PFSK-1 (cell line): ENCODE measurements at regions not wholly inside any gene's neighbourhood (a gene's known extent, or its start where the extent isn't known, plus 50 kb on each side); places are given as distances from the start of the nearest gene placed in this dataset.

Experiments used
- FOXP2 ChIP-seq: optimal IDR thresholded peaks from 2 replicates; pipeline ENCODE3; 2011; ENCODE audit warnings: borderline replicate concordance, control low read depth, inconsistent platforms; ENCODE audit not compliant: insufficient read depth; ENCODE audit errors: extremely low read length, extremely low read depth
- POLR2AphosphoS5 ChIP-seq: IDR thresholded peaks from 2 replicates; pipeline ENCODE4 v1.6.1; 2012; ENCODE audit warnings: low read depth, mild to moderate bottlenecking, control low read depth, low read length, moderate library complexity
- SIN3A ChIP-seq: IDR thresholded peaks from 2 replicates; pipeline ENCODE4 v1.6.1; 2012; ENCODE audit warnings: mild to moderate bottlenecking, low read length, moderate library complexity, borderline replicate concordance; ENCODE audit not compliant: insufficient read depth
- TAF1 ChIP-seq: IDR thresholded peaks from 2 replicates; pipeline ENCODE4 v1.6.1; 2012; ENCODE audit warnings: low read length, control low read depth, borderline replicate concordance; ENCODE audit not compliant: insufficient read depth
- TF ChIP-seq, protein P1 (sequence below), 2 experiments: IDR thresholded peaks; 2 replicates each; pipeline versions ENCODE4 v1.6.1 to v1.8.0; 2011 to 2012; ENCODE audit warnings: low read depth in 2 of 2, low read length in 2 of 2, control low read depth in 1 of 2, inconsistent platforms in 1 of 2, mild to moderate bottlenecking in 1 of 2, moderate library complexity in 1 of 2; ENCODE audit not compliant: insufficient read depth in 1 of 2

DNA sequence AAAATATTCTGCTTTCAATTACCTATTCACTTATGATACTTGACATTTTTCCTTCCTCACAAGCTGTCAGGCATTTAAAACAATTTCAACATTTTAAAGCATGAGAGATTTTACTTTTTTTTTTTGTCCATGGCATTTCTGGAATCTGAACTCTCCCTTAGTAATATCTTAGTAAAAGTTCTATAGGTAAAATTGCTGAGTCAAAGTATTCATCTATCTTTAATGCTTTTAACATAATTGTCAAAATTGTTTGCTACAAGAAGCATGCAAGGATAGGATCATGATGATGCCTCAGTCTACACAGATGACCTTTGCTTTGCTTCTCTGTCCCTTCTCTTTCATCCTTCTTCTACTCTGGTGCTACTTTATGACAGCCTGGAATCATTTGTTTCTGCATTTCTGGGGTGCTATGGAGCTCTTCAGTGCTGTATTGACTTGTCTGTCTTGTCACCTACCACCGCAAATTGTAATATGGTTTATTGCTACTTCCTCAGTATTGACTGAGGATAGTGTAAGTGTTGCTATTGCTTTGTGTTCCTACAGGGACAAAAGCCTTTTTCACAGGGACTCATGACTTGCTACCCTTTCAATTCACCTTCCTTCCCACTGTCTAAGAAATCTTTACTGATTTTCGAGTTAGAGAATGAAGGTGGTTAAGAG lies 589.8 kb upstream of the ATP2B1 start:
- no peak for TF ChIP-seq POLR2AphosphoS5
- TF ChIP-seq FOXP2 = no peak
- TF ChIP-seq TAF1 = no peak

DNA sequence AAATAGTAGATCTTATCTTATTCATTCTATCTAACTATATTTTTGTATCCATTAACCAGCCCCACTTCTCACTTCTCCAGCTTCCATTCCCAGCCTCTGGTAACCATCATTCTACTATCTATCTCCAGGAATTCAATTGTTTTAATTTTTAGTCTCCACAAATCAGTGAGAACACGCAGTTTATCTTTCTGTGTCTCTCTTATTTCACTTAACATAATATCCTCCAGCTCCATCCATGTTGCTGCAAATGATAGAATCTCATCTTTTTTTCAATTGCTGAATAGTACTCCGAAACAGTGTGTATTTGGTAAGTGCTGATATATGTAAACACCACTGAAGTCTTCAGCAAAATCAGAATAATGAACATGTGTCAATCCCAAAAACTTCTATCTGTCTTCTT lies 587.2 kb upstream of the ATP2B1 start:
- TF ChIP-seq FOXP2 = no peak
- no peak for TF ChIP-seq POLR2AphosphoS5
- no peak for TF ChIP-seq SIN3A
- TF ChIP-seq, protein P1, sequence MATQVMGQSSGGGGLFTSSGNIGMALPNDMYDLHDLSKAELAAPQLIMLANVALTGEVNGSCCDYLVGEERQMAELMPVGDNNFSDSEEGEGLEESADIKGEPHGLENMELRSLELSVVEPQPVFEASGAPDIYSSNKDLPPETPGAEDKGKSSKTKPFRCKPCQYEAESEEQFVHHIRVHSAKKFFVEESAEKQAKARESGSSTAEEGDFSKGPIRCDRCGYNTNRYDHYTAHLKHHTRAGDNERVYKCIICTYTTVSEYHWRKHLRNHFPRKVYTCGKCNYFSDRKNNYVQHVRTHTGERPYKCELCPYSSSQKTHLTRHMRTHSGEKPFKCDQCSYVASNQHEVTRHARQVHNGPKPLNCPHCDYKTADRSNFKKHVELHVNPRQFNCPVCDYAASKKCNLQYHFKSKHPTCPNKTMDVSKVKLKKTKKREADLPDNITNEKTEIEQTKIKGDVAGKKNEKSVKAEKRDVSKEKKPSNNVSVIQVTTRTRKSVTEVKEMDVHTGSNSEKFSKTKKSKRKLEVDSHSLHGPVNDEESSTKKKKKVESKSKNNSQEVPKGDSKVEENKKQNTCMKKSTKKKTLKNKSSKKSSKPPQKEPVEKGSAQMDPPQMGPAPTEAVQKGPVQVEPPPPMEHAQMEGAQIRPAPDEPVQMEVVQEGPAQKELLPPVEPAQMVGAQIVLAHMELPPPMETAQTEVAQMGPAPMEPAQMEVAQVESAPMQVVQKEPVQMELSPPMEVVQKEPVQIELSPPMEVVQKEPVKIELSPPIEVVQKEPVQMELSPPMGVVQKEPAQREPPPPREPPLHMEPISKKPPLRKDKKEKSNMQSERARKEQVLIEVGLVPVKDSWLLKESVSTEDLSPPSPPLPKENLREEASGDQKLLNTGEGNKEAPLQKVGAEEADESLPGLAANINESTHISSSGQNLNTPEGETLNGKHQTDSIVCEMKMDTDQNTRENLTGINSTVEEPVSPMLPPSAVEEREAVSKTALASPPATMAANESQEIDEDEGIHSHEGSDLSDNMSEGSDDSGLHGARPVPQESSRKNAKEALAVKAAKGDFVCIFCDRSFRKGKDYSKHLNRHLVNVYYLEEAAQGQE (IDR thresholded peaks at IDR 0.05; ENCODE audit: insufficient read depth in 1 of 2, low read depth in 2 of 2, low read length in 2 of 2) = no peak
- TF ChIP-seq TAF1 = no peak

DNA sequence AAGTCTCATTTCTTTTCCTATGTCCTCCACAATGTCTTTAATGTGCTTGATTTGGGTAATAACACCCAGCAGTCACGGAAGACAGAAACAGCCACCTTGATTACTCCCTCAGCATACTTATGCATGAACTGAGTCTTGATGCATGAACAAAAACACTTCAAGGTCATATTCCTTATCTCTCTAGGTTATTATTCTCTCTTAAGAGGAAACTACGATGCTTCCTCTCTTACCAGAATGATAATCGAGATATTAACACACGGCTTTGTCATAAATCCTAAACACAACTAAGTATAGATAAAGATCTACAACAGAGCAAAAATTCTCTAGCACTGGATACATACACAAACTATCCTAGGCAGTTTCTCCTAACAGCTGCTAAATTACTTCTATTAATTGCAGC lies 583.5 kb upstream of the ATP2B1 start:
- no peak for TF ChIP-seq POLR2AphosphoS5
- TF ChIP-seq, protein P1 (IDR thresholded peaks at IDR 0.05; ENCODE audit: insufficient read depth in 1 of 2, low read depth in 2 of 2, low read length in 2 of 2) = no peak
- TF ChIP-seq TAF1 = no peak
- TF ChIP-seq FOXP2 = no peak
- no peak for TF ChIP-seq SIN3A

DNA sequence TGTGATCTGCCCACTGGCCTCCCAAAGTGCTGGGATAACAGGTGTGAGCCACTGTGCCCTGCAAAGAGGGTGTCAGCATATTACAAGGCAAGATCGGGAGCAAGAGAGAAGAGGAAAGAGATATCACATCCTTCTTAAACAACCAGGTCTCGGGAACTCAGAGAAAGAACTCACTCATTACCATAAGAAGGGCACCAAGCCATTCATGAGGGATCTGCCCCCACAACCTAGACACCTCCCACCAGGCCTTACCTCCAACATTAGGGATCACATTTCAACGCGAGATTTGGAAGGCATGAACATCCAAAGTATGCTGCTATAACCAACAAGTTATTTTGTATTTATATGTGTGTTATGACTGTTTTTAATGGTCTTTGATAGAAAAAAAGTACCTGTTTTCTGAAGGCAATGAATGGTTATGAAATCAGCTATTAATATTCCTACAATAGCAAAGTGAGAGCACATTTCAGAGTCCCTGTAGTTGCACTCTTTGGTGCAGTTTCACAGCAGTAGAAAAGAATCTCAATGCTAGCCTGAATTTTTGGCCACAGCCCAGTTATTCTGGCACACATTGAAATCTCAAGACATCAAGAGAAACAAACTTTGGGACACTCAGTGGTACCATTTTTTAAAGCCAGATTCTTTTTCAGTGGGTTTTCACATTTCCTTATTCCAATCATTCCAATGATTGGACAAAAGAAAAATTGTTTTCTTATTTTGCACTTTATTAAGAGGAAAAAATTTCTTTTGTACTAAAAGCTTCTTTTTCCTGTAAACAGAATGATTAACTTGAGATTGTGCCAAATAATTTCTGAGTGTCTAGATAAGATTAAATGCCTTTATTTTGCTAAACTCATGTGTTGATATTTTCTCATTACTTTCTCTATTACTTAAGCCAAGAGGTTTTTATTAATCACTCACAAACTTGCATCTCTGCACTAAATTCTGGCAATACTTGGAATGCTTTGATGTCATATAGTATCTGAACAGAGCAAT lies 582.6 kb upstream of the ATP2B1 start:
- TF ChIP-seq, protein P1 (IDR thresholded peaks at IDR 0.05; ENCODE audit: insufficient read depth in 1 of 2, low read depth in 2 of 2, low read length in 2 of 2) = no peak
- no peak for TF ChIP-seq FOXP2
- TF ChIP-seq SIN3A = no peak
- TF ChIP-seq POLR2AphosphoS5 = no peak
- no peak for TF ChIP-seq TAF1

DNA sequence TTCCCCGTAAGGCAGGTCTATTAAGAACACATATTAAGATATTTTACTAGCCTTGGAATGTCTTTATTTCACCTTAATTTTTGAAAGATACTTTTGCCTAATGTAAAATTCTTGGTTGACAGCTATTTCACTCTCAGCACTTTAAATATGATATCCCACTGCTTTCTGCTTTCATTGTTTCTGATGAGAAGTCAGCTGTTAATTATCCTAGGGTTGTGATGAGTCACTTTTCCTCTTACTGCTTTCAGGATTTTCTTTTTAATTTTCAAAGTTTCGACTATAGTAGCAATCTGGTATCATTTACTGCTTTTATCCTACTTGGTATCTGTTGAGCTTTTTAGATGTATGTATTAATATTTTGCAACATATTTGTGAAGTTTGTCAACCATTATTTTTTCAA lies 578.9 kb upstream of the ATP2B1 start:
- TF ChIP-seq SIN3A = no peak
- no peak for TF ChIP-seq TAF1
- no peak for TF ChIP-seq POLR2AphosphoS5
- TF ChIP-seq, protein P1 (IDR thresholded peaks at IDR 0.05; ENCODE audit: insufficient read depth in 1 of 2, low read depth in 2 of 2, low read length in 2 of 2) = no peak
- no peak for TF ChIP-seq FOXP2
